Prostate gland (tissue), 2 donors: ENCODE measurements at regions not wholly inside any gene's neighbourhood (a gene's known extent, or its start where the extent isn't known, plus 50 kb on each side); places are given as distances from the start of the nearest gene placed in this dataset.

Experiments
- DNase-seq: peaks from one replicate; pipeline ENCODE4 v3.0.0-alpha.2; 2019; ENCODE audit warnings: low spot score
- H3K27ac ChIP-seq, 2 donors: fragments of 200-600 bp; sonication (generic); 2 replicates each; pipeline ENCODE4 v1.5.1; 2017 to 2019
- H3K27me3 ChIP-seq: fragments of 200-600 bp; sonication (generic); replicated peaks from 2 replicates; pipeline ENCODE4 v1.5.1; 2019; ENCODE audit not compliant: insufficient read depth
- H3K36me3 ChIP-seq, 2 donors: fragments of 200-600 bp; sonication (generic); 1 replicate in 1 of 2; 2 replicates in 1 of 2; pipeline versions ENCODE4 v1.5.1 to v1.8.1; 2017 to 2019
- H3K4me1 ChIP-seq: fragments of 200-600 bp; sonication (generic); replicated peaks from 2 replicates; pipeline ENCODE4 v1.5.1; 2019
- H3K4me3 ChIP-seq, 2 donors: fragments of 200-600 bp; sonication (generic); 2 replicates each; pipeline ENCODE4 v1.5.1; 2017 to 2019
- H3K9me3 ChIP-seq: fragments of 200-600 bp; sonication (generic); 2 replicates; pipeline ENCODE4 v1.5.1; 2017
- CTCF ChIP-seq, 4 experiments: fragments of 200-600 bp in 2 of 4; fragments of 450-650 bp in 2 of 4; sonication (generic) in 2 of 4; IDR thresholded peaks; 1 replicate in 3 of 4; 2 replicates in 1 of 4; pipeline ENCODE4 v1.5.1; 2016 to 2019; ENCODE audit warnings: antibody characterized with exemption in 4 of 4, mild to moderate bottlenecking in 2 of 4, moderate library complexity in 2 of 4
- POLR2A ChIP-seq: fragments of 450-650 bp; IDR thresholded peaks from one replicate; pipeline ENCODE4 v1.6.1; 2016; ENCODE audit warnings: antibody characterized with exemption, mild to moderate bottlenecking
- POLR2AphosphoS5 ChIP-seq: sonication (generic); formaldehyde crosslinking; IDR thresholded peaks from one replicate; pipeline ENCODE4 v1.6.1; 2017; ENCODE audit warnings: antibody characterized with exemption
- WGBS: methylation state at CpG from one replicate; pipeline ENCODE4 v1.1.5; 2018; 5-methylcytosine and 5-hydroxymethylcytosine counted together
- intact Hi-C: fragments of 100-400 bp; cut with DNase I; formaldehyde crosslinking; loops from one replicate; pipeline ENCODE4 v1.14.2; 2022

GRCh38 chr5:145178641-145179523 lies 656.3 kb downstream of the PRELID2 start:
- H3K4me3 ChIP-seq = no peak overlapping the region
- whole genome bisulfite sequencing = 55% methylated on average over 3 of the region's 3 CpGs
- intact Hi-C loops = no loop called here
- H3K27me3 ChIP-seq = no peaks in the 10 kb centered on the region
- no peaks in the 10 kb centered on the region for H3K9me3 ChIP-seq
- no peak overlapping the region for H3K27ac ChIP-seq
- DNase-seq = no peak
- TF ChIP-seq POLR2AphosphoS5 = no peak
- no peak for TF ChIP-seq POLR2A
- no peak for TF ChIP-seq CTCF (IDR thresholded peaks at IDR 0.05)
- no peaks in the 10 kb centered on the region for H3K36me3 ChIP-seq
- H3K4me1 ChIP-seq = no peaks in the 10 kb centered on the region

- Histone ChIP-seq H3K36me3 (no peaks in the 10 kb centered on the region), H3K4me1 (no peaks in the 10 kb centered on the region), H3K27ac (no peak overlapping the region), H3K4me3 (no peak overlapping the region), H3K9me3 (no peaks in the 10 kb centered on the region), H3K27me3 (no peaks in the 10 kb centered on the region)
- intact Hi-C loops = no loop called here
- no peak for DNase-seq
- TF ChIP-seq POLR2AphosphoS5 = no peak
- no peak for TF ChIP-seq CTCF (IDR thresholded peaks at IDR 0.05)
- no peak for TF ChIP-seq POLR2A
- 95% methylated on average over 3 of the region's 3 CpGs for WGBS
These were observed 659.1 kb downstream of the PRELID2 start for GRCh38 chr5:145176041-145176440.

GRCh38 chr5:145166110-145166509 lies 669.0 kb downstream of the PRELID2 start:
- intact Hi-C loops = no loop called here
- H3K27ac ChIP-seq = no peak overlapping the region
- no peaks in the 10 kb centered on the region for H3K36me3 ChIP-seq
- H3K4me1 ChIP-seq = no peaks in the 10 kb centered on the region
- DNase-seq = no peak
- H3K27me3 ChIP-seq = no peaks in the 10 kb centered on the region
- no peak overlapping the region for H3K4me3 ChIP-seq
- 85% methylated on average over 5 of the region's 5 CpGs for WGBS
- TF ChIP-seq POLR2AphosphoS5 (no peak), CTCF (IDR thresholded peaks at IDR 0.05) (no peak), POLR2A (no peak)
- no peaks in the 10 kb centered on the region for H3K9me3 ChIP-seq

GRCh38 chr5:145163876-145164275 lies 671.3 kb downstream of the PRELID2 start:
- Histone ChIP-seq H3K9me3 (no peaks in the 10 kb centered on the region), H3K36me3 (no peaks in the 10 kb centered on the region), H3K4me1 (no peaks in the 10 kb centered on the region), H3K27ac (no peak overlapping the region), H3K4me3 (no peak overlapping the region), H3K27me3 (no peaks in the 10 kb centered on the region)
- no peak for TF ChIP-seq POLR2AphosphoS5
- no peak for TF ChIP-seq POLR2A
- no peak for TF ChIP-seq CTCF (IDR thresholded peaks at IDR 0.05)
- WGBS = 80% methylated on average over 3 of the region's 3 CpGs
- intact Hi-C loops = no loop called here
- DNase-seq = no peak

- intact Hi-C loops = no loop called here
- Histone ChIP-seq H3K4me1 (no peaks in the 10 kb centered on the region), H3K27ac (no peak overlapping the region), H3K4me3 (no peak overlapping the region), H3K27me3 (no peaks in the 10 kb centered on the region), H3K36me3 (no peaks in the 10 kb centered on the region), H3K9me3 (no peaks in the 10 kb centered on the region)
- no peak for DNase-seq
- TF ChIP-seq CTCF (IDR thresholded peaks at IDR 0.05) (no peak), POLR2A (no peak), POLR2AphosphoS5 (no peak)
These were observed 672.5 kb downstream of the PRELID2 start for GRCh38 chr5:145162626-145163025.
